ENCODE measurements at regions not wholly inside any gene's neighbourhood (a gene's known extent, or its start where the extent isn't known, plus 50 kb on each side); places are given as distances from the start of the nearest gene placed in this dataset.

GRCh38 chr12:89845767-89846166, 137.1 kb upstream of the ATP2B1 start:
- no peak overlapping the region for H3K4me3 ChIP-seq
- DNase-seq (no peak), ATAC-seq (no peak)
- no peak for TF ChIP-seq CTCF (IDR thresholded peaks at IDR 0.05)
- H3K9me3 ChIP-seq = no peaks in the 10 kb centered on the region
- H3K4me1 ChIP-seq = no peaks in the 10 kb centered on the region
- no peaks in the 10 kb centered on the region for H3K27me3 ChIP-seq (ENCODE audit: insufficient read depth in 3 of 3, low read length in 2 of 3)
- no peak overlapping the region for H3K27ac ChIP-seq
- H3K36me3 ChIP-seq (ENCODE audit: insufficient read depth in 1 of 2, low read depth in 1 of 2) = no peaks in the 10 kb centered on the region
- intact Hi-C loops (cut with DNase I) = no loop called here
- 79 to 89% (median 82%) methylated on average over 1 of the region's 1 CpG for WGBS, 3 donors

- Histone ChIP-seq H3K27me3 (ENCODE audit: insufficient read depth in 3 of 3, low read length in 2 of 3) (no peaks in the 10 kb centered on the region), H3K4me3 (no peak overlapping the region), H3K27ac (no peak overlapping the region), H3K4me1 (no peaks in the 10 kb centered on the region), H3K9me3 (no peaks in the 10 kb centered on the region), H3K36me3 (ENCODE audit: insufficient read depth in 1 of 2, low read depth in 1 of 2) (no peaks in the 10 kb centered on the region)
- TF ChIP-seq CTCF (IDR thresholded peaks at IDR 0.05) = no peak
- ATAC-seq (no peak), DNase-seq (no peak)
- 85 to 88% (median 86%) methylated on average over 3 of the region's 3 CpGs for WGBS, 3 donors
- intact Hi-C loops (cut with DNase I) = no loop called here
Measured at GRCh38 chr12:89845366-89845765, 136.7 kb upstream of the ATP2B1 start.

GRCh38 chr12:89844539-89844938, 135.9 kb upstream of the ATP2B1 start:
- Histone ChIP-seq H3K36me3 (ENCODE audit: insufficient read depth in 1 of 2, low read depth in 1 of 2) (no peaks in the 10 kb centered on the region), H3K9me3 (no peaks in the 10 kb centered on the region), H3K27me3 (ENCODE audit: insufficient read depth in 3 of 3, low read length in 2 of 3) (no peaks in the 10 kb centered on the region), H3K4me1 (no peaks in the 10 kb centered on the region), H3K27ac (no peak overlapping the region), H3K4me3 (no peak overlapping the region)
- 86 to 94% (median 94%) methylated on average over 1 of the region's 1 CpG for WGBS, 3 donors
- TF ChIP-seq CTCF (IDR thresholded peaks at IDR 0.05) = no peak
- ATAC-seq (no peak), DNase-seq (no peak)
- intact Hi-C loops (cut with DNase I) = no loop called here

GRCh38 chr12:89840162-89840922, 131.7 kb upstream of the ATP2B1 start:
- 78 to 83% (median 78%) methylated on average over 4 of the region's 4 CpGs for WGBS, 3 donors
- ATAC-seq = no peak
- no peak for DNase-seq
- Histone ChIP-seq H3K4me1 (no peaks in the 10 kb centered on the region), H3K36me3 (ENCODE audit: insufficient read depth in 1 of 2, low read depth in 1 of 2) (no peaks in the 10 kb centered on the region), H3K4me3 (no peak overlapping the region), H3K27me3 (ENCODE audit: insufficient read depth in 3 of 3, low read length in 2 of 3) (no peaks in the 10 kb centered on the region), H3K27ac (no peak overlapping the region), H3K9me3 (no peaks in the 10 kb centered on the region)
- TF ChIP-seq CTCF (IDR thresholded peaks at IDR 0.05) = no peak
- intact Hi-C loops (cut with DNase I) = no loop called here

- H3K27ac ChIP-seq = no peak overlapping the region
- intact Hi-C loops (cut with DNase I) = no loop called here
- H3K36me3 ChIP-seq (ENCODE audit: insufficient read depth in 1 of 2, low read depth in 1 of 2) = no peaks in the 10 kb centered on the region
- DNase-seq = no peak
- WGBS, 3 donors = 80 to 87% (median 83%) methylated on average over 2 of the region's 2 CpGs
- H3K4me1 ChIP-seq = no peaks in the 10 kb centered on the region
- H3K9me3 ChIP-seq = no peaks in the 10 kb centered on the region
- H3K4me3 ChIP-seq = no peak overlapping the region
- ATAC-seq = no peak
- H3K27me3 ChIP-seq (ENCODE audit: insufficient read depth in 3 of 3, low read length in 2 of 3) = no peaks in the 10 kb centered on the region
- TF ChIP-seq CTCF (IDR thresholded peaks at IDR 0.05) = no peak
Measured at GRCh38 chr12:89839444-89839843, 130.8 kb upstream of the ATP2B1 start.

All from psoas muscle (tissue), 7 donors.